ENCODE measurements at regions not wholly inside any gene's neighbourhood (a gene's known extent, or its start where the extent isn't known, plus 50 kb on each side); places are given as distances from the start of the nearest gene placed in this dataset.

GRCh38 chr7:12855036-12855435 is 167.6 kb downstream of the ARL4A start:
- no peak overlapping the region for H3K27ac Mint-ChIP-seq (ENCODE audit: unreplicated experiment)
- peaks cover 4% of the 10 kb centered on the region for H3K9me3 Mint-ChIP-seq
- H3K27me3 Mint-ChIP-seq (ENCODE audit: low read depth) = no peaks in the 10 kb centered on the region
- TF ChIP-seq CTCF (conservative IDR thresholded peaks at IDR 0.05) = no peak
- H3K4me3 Mint-ChIP-seq = no peak overlapping the region
- H3K36me3 Mint-ChIP-seq (ENCODE audit: low read depth) = no peaks in the 10 kb centered on the region
- no peak for DNase-seq (ENCODE audit: low read depth, low spot score)
- no peaks in the 10 kb centered on the region for H3K4me1 Mint-ChIP-seq

GRCh38 chr7:12859761-12860160 is 172.3 kb downstream of the ARL4A start:
- Mint-ChIP-seq H3K4me1 (peaks cover 6% of the 10 kb centered on the region), H3K27me3 (ENCODE audit: low read depth) (no peaks in the 10 kb centered on the region), H3K9me3 (no peaks in the 10 kb centered on the region), H3K27ac (ENCODE audit: unreplicated experiment) (no peak overlapping the region), H3K36me3 (ENCODE audit: low read depth) (no peaks in the 10 kb centered on the region), H3K4me3 (no peak overlapping the region)
- TF ChIP-seq CTCF (conservative IDR thresholded peaks at IDR 0.05) = no peak
- no peak for DNase-seq (ENCODE audit: low read depth, low spot score)

- no peak for TF ChIP-seq CTCF (conservative IDR thresholded peaks at IDR 0.05)
- no peak for DNase-seq (ENCODE audit: low read depth, low spot score)
- H3K27ac Mint-ChIP-seq (ENCODE audit: unreplicated experiment) = no peak overlapping the region
- H3K4me1 Mint-ChIP-seq = peaks cover 10% of the 10 kb centered on the region
- H3K36me3 Mint-ChIP-seq (ENCODE audit: low read depth) = no peaks in the 10 kb centered on the region
- no peak overlapping the region for H3K4me3 Mint-ChIP-seq
- H3K27me3 Mint-ChIP-seq (ENCODE audit: low read depth) = no peaks in the 10 kb centered on the region
- H3K9me3 Mint-ChIP-seq = no peaks in the 10 kb centered on the region
Observed at GRCh38 chr7:12861070-12861469, 173.6 kb downstream of the ARL4A start.

GRCh38 chr7:12862146-12862545 is 174.7 kb downstream of the ARL4A start:
- H3K4me1 Mint-ChIP-seq = peaks cover 13% of the 10 kb centered on the region
- no peak overlapping the region for H3K4me3 Mint-ChIP-seq
- no peak overlapping the region for H3K27ac Mint-ChIP-seq (ENCODE audit: unreplicated experiment)
- no peak for TF ChIP-seq CTCF (conservative IDR thresholded peaks at IDR 0.05)
- H3K36me3 Mint-ChIP-seq (ENCODE audit: low read depth) = no peaks in the 10 kb centered on the region
- DNase-seq (ENCODE audit: low read depth, low spot score) = no peak
- no peaks in the 10 kb centered on the region for H3K27me3 Mint-ChIP-seq (ENCODE audit: low read depth)
- no peaks in the 10 kb centered on the region for H3K9me3 Mint-ChIP-seq

- TF ChIP-seq CTCF (conservative IDR thresholded peaks at IDR 0.05) = no peak
- Mint-ChIP-seq H3K4me3 (no peak overlapping the region), H3K9me3 (no peaks in the 10 kb centered on the region), H3K27ac (ENCODE audit: unreplicated experiment) (no peak overlapping the region), H3K36me3 (ENCODE audit: low read depth) (no peaks in the 10 kb centered on the region), H3K27me3 (ENCODE audit: low read depth) (no peaks in the 10 kb centered on the region), H3K4me1 (peaks cover 13% of the 10 kb centered on the region)
- no peak for DNase-seq (ENCODE audit: low read depth, low spot score)
Observed at GRCh38 chr7:12864470-12865046, 177.1 kb downstream of the ARL4A start.
